C4-2B (cell line): ENCODE measurements at regions not wholly inside any gene's neighbourhood (a gene's known extent, or its start where the extent isn't known, plus 50 kb on each side); places are given as distances from the start of the nearest gene placed in this dataset.

ENCODE experiments used
- CTCF ChIP-seq: fragments of 450-650 bp; conservative IDR thresholded peaks from 2 replicates; pipeline ENCODE4 v1.5.1; 2017; ENCODE audit warnings: mild to moderate bottlenecking
- ZFX ChIP-seq: fragments of 450-650 bp; IDR thresholded peaks from 2 replicates; pipeline ENCODE4 v1.6.1; 2017

- TF ChIP-seq CTCF, result no peak
- no peak for TF ChIP-seq ZFX
Measured at GRCh38 chr13:87907202-87907601, 236.0 kb downstream of the SLITRK5 start.
